CD4-positive, alpha-beta T cell treated with Interleukin-4 for 1 hour (primary cell): ENCODE measurements at regions not wholly inside any gene's neighbourhood (a gene's known extent, or its start where the extent isn't known, plus 50 kb on each side); places are given as distances from the start of the nearest gene placed in this dataset.
A peak's percentile ranks its signal among the peaks of the same experiment; 100 is the strongest.

Experiments
- DNase-seq, 2 donors: peaks; one replicate each; pipeline ENCODE4 v3.0.0-alpha.2; 2020 to 2022

DNA sequence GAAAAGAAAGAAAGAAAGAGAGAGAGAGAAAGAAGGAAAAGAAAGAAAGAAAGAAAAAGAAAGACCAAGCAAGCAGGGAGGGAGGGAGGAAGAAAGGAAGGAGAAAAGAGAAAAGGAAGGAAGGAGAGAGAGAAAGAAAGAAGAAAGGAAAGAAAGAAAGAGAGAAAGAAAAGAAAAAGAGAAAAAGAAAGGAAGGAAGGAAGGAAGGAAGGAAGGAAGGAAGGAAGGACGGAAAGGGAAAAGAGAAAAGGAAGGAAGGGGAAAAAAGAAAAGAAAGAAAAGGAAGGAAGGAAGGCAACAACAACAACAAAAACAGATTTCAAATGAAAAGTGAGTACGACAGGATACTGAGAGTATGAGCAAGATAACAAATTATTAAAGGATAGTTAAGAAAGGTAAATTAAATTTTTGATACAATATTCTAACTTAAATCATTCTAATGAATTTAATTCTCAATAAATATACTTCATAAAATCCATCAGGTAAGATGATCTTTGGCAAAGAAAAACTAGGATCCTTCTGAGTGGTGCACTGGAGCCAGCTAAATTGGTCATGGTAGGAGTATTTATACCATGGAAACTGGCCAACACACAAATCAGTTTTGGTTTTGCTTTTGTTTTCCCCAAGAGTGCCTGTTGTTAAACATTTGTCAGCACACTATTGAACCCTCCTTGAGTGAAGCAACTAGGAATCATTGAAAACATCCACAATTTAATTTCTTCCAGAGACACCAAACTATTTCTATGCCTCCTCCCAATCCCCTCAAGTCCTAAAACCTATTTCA lies 56.1 kb upstream of the DYRK2 start:
- peak in 1 of 2 donors; percentile 64 for DNase-seq

DNA sequence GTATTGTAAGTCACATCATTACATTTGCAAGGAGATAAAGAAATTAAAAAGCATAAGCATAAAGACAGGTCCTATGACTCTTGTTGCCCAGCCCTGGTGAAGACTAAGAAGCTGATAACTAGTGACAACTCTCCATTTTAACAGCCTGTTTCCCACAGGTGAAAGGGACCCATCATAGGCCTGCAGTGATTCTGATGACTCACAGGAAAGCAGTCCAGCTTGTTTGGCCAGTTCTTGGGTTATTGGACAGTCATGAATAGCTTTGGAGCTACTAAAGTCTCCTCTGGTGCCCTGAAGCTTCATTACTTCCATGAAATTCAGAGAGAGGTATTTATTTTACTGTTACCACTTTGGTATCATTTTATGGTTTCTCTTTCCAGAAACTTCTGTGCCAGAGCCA lies 55.5 kb upstream of the DYRK2 start:
- DNase-seq, result peak in 1 of 2 donors; percentile 12

DNA sequence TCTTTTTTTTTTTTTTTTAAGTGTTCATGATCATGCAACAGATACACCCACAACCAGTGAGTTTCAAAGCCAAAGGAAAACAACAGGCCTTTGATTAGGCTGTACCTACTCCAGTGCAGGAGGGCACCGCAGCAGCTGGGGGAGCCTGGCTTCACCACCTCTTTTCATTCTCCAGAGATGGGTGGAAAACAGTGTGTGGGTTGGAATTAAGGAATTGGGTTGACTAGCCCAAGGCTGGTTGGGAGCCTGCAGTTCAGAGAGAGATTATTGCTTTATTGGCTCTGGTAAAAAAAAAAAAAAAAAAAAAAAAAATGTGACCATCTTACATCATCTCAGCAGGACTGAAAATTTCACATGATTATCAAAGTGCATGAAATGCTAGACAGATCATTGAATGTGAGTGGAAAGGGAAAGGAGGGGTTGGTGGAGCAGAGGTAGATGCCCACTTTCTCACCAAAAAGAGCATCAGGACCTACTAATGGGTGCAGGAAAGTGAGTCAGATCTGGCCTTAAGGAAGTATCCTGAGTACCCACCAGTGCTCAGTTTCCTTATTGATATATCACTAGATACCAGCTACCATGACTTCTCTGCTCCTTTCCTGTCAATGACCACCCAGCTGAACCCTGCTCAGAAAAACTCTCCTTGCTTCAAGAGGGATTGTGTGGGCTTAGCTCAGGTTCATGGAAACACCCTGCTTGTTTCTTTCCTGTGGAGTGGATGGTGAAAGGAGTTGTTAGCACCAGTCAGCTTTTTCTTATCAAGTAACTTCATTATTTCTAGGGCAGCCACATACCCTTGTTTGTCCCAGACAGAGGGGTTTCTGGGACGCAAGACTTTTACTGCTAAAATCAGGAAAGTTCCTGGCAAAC lies 54.8 kb upstream of the DYRK2 start:
- DNase-seq, result no peak

DNA sequence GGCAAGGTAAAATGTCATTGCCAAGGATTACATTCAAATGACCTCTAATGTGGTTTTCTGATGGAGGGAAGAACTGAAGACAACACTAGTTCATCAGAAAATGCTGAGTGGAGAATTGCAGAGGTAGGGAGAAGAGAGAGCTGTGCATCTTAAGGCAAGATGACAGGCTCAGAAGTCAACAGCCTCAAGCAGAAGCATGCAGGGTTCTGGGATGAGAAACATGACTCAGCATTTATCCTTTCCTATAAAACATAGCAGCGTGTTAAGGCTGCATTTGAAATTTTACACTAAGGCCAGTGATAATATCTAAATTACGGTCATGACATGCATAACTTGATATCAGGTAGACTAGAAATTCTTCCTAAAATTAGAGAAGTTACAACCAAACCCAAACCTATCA lies 53.7 kb upstream of the DYRK2 start:
- no peak for DNase-seq

DNA sequence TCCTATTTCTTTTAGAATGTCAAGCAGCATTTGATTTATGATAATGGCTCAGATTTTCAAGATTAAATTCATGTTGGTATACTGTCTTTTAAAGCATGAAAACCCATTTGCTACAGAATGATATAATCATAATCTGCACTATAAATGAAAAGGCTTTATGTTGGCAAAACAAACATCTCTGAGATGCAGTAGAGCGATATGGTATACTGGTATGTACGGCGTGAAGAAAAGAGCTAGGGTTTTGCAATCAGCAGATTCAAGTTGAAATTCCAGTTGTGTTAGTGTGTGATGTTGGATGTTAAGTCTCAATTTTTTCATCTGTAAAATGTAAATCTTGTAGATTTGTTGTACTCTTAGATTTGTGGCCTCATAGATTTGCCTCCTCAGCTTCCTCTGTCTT lies 53.2 kb upstream of the DYRK2 start:
- DNase-seq, result no peak

DNA sequence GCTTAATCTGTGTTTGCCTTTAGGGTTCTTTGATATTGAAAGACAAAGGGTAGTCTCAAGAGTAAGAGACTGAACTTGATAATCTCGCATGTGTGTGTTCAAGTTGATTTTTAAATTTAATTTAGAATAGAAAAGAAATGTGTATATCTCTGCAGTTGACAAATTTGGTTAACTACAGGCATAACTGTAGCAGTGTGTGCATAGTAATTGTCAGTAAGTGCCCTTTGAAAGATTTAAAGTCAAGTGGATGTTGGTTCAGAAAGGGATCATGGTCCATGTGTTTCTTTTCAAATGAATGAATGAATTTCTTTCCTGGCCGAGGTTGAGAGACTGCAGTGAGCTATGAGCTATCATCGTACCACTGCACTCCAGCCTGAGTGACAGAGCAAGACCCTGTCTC lies 49.9 kb upstream of the DYRK2 start:
- no peak for DNase-seq
